H54 (cell line): ENCODE measurements at regions not wholly inside any gene's neighbourhood (a gene's known extent, or its start where the extent isn't known, plus 50 kb on each side); places are given as distances from the start of the nearest gene placed in this dataset.

Experiments used
- DNase-seq: peaks from one replicate; pipeline ENCODE4 v3.0.0; 2011; ENCODE audit warnings: low spot score, mixed read lengths; ENCODE audit not compliant: insufficient read length
- FAIRE-seq: peaks from 3 replicates; lab custom pipeline; 2011; peaks lifted over from hg19 to GRCh38; lab: Jason Lieb, UNC
- POLR2A ChIP-seq: IDR thresholded peaks from 2 replicates; pipeline ENCODE4 v1.6.1; 2011; ENCODE audit warnings: low read depth, mild to moderate bottlenecking, low read length

- DNase-seq (peak; percentile 74), FAIRE-seq (peak; percentile 78)
- no peak for TF ChIP-seq POLR2A
Measured at GRCh38 chr5:142426129-142427014, 101.6 kb upstream of the SPRY4 start.

- DNase-seq (no peak), FAIRE-seq (no peak)
- no peak for TF ChIP-seq POLR2A
Measured at GRCh38 chr5:142425286-142426065, 100.7 kb upstream of the SPRY4 start.

- FAIRE-seq, result no peak
- no peak for TF ChIP-seq POLR2A
- no peak for DNase-seq
Measured at GRCh38 chr5:142422429-142422828, 97.6 kb upstream of the SPRY4 start.

- DNase-seq (no peak), FAIRE-seq (no peak)
- TF ChIP-seq POLR2A, result no peak
Measured at GRCh38 chr5:142421621-142422397, 97.0 kb upstream of the SPRY4 start.

GRCh38 chr5:142421228-142421617 is 96.4 kb upstream of the SPRY4 start:
- no peak for TF ChIP-seq POLR2A
- DNase-seq (no peak), FAIRE-seq (no peak)

GRCh38 chr5:142420561-142421227 is 95.9 kb upstream of the SPRY4 start:
- no peak for DNase-seq
- TF ChIP-seq POLR2A, result no peak
- FAIRE-seq, result no peak

- no peak for TF ChIP-seq POLR2A
- no peak for DNase-seq
- FAIRE-seq, result no peak
Measured at GRCh38 chr5:142412581-142412980, 87.8 kb upstream of the SPRY4 start.

- FAIRE-seq, result no peak
- DNase-seq, result no peak
- no peak for TF ChIP-seq POLR2A
Measured at GRCh38 chr5:142411656-142412425, 87.0 kb upstream of the SPRY4 start.

- FAIRE-seq, result no peak
Measured at GRCh38 chr5:142411103-142411502, 86.3 kb upstream of the SPRY4 start.

GRCh38 chr5:142408981-142409481 is 84.2 kb upstream of the SPRY4 start:
- DNase-seq, result no peak
- no peak for TF ChIP-seq POLR2A
- no peak for FAIRE-seq

More at GRCh38 chr5:142411103-142411502, 86.3 kb upstream of the SPRY4 start:
- DNase-seq, result no peak
- no peak for TF ChIP-seq POLR2A

GRCh38 chr5:142408536-142408935 is 83.7 kb upstream of the SPRY4 start:
- DNase-seq (no peak), FAIRE-seq (no peak)
- TF ChIP-seq POLR2A, result no peak

- DNase-seq (no peak), FAIRE-seq (no peak)
- no peak for TF ChIP-seq POLR2A
Measured at GRCh38 chr5:142405814-142406395, 81.1 kb upstream of the SPRY4 start.

- TF ChIP-seq POLR2A, result no peak
- DNase-seq, result no peak
- no peak for FAIRE-seq
Measured at GRCh38 chr5:142405023-142405422, 80.2 kb upstream of the SPRY4 start.
